NCI-H2196 (cell line): ENCODE measurements at regions not wholly inside any gene's neighbourhood (a gene's known extent, or its start where the extent isn't known, plus 50 kb on each side); places are given as distances from the start of the nearest gene placed in this dataset.

Source experiments
- DNase-seq: peaks from one replicate; lab custom pipeline; 2025; ENCODE audit not compliant: unreplicated experiment; lab: John Stamatoyannopoulos, UW

DNA sequence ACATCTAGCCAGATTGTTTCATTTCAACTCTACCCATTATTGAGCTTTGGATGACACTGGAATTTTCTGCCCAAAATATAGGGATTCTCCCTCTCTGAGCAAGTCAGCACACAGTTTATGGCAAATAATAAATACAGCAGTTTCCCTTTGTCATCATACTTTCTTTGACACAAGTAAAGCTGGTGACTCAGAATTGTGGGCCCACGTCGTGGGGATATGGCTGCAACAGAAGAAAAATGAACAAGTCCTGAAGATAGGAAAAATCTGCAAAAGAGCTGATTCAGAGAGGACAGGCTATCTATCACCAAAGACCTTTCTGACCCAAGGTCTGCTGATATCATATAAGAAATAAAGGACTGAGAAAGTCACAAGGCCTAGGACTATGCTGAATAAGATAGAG is 236.3 kb upstream of the ZC3H12C start:
- DNase-seq: no peak

GRCh38 chr11:109857637-109858036 is 235.6 kb upstream of the ZC3H12C start:
- DNase-seq: no peak

GRCh38 chr11:109858152-109858551 is 235.0 kb upstream of the ZC3H12C start:
- no peak for DNase-seq

DNA sequence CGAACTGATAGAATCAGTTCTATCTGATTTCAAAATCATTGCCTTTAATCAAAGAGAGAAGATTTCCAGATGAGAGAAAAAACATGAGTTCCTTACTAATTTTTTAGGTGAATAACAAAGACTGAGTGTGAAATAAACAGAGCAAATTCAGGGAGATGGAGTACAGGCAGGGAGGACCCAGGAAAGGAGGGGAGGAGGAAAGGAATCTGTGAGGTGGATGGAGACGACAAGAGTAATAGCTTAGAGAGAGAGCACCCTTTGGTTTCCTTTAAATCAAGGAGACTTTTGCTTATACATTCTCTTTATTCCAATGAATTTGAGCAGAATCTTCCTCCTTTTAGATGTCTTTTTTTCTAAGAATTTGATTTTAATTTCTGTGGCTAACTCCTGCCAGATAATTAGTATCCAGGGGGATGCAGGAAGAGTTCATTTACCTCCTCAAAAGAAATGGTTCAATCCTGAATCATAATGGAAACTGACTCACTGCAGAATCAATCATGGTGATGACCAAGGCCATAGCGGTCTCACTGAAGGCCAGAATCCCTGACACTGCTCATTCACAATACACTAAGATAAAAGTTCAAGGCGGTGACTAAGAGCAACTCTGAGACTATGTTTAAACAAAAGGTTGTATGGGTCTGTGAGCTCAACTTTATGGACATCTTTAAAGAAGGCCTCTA is 234.0 kb upstream of the ZC3H12C start:
- DNase-seq: no peak

GRCh38 chr11:109862835-109863234 is 230.4 kb upstream of the ZC3H12C start:
- DNase-seq: no peak

DNA sequence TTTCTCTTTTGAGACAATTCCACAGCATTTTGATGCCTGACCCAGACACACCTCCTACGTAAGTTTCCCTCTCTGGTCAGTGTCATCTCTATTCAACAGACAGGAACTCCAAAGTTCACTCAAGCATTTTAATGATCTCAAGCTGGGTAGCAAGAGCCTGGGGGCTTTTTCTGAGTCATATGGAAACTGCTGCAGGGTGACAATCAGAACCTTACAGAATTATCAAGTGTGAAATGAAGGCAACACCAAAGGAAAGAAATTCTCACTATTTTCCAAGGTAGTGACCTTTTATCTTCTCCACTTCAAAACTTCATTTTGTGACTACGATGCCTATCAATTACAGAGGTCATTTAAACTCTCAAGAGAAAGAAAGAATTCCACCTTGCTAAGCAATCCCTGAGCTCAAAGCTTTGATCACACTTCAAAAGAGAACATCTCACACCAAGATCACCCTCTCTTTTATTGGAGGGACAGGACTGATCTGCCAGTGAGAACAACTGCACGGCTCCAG is 229.0 kb upstream of the ZC3H12C start:
- no peak for DNase-seq

GRCh38 chr11:109864834-109865547 is 228.2 kb upstream of the ZC3H12C start:
- no peak for DNase-seq

DNA sequence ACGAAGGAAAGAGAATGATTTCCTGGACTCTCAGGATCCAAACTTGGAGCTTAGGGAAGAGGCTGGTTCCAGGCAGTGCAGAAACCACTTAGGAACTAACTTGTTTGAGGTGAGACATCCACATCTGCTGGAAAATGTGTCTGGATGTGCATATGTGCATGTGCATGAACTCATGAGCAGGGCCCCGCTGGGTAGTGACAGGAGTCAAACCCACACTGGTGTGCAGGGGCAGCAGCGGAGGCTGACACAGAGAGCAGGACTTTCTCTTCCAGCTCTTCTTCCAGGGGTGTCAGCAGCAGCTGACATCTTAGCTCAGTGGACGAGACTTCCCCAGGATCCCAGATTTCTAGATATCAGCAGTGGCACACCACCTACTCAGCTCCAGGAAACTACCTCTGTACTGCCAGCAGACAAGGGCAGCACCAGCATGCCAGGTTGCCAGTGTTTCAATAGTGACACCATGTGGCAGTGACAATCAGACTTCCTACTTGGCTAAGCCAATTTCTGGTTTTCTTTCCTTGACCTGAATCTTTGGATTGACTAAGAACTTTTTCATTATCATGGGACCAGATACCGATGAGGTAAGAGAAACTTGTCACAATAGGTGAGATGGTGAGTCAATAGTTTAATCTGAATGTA is 227.5 kb upstream of the ZC3H12C start:
- DNase-seq: no peak

GRCh38 chr11:109867784-109868183 is 225.4 kb upstream of the ZC3H12C start:
- DNase-seq: no peak

GRCh38 chr11:109869536-109869935 is 223.7 kb upstream of the ZC3H12C start:
- no peak for DNase-seq

DNA sequence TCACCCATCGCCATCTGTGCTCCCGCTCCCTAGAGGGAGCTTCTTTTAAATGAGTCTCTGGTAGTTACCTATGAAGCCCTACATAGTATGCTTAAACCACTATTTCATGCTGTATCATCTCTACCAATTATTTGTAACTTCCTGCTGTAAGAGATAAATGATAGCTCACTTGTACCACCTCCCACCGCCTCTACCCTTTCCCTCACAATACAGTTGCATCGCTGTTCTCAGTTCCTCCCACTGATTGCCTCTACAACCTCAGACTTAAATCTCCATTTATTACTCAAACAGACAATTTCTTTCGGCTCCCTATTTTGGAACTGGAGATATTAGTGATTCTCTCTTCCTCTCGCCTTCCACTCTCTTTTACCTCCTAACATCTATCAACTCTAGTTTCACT is 222.9 kb upstream of the ZC3H12C start:
- DNase-seq: no peak

DNA sequence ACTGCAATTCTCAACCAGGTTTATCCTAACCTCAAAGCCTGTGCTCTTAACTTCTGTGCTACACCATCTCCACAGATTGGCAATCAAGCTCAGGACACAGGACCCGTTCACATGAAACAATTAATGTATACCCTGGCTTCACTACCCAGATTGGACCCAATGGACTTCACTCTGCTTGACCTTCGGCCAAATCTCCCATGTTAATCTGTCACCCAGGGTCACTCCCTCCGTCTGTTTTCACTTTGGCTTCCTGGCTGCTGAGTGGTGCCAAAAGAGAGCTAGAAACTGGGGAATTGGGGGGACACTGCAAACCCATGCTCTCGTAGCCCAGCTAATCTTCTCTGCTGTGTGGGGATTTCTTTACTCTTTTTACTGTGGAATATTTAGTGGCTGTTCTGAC is 216.1 kb upstream of the ZC3H12C start:
- DNase-seq: no peak

DNA sequence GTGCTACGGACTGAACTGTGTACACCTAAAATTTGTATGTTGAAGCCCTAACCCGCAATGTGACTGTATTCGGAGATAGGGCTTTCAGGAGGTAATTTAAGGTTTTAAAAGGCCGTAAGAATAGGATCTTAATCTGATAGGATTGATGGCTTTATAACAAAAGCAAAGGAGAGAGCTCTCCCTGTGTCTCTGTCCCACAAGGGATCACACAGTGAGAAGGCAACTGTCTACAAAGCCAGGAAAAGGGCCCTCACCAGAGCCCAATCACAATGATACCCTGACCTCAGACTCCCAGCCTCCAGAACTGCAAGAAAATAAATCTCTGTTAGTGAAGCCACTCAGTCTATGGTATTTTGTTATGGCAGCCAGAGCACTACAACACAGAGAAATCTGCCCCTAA is 208.7 kb upstream of the ZC3H12C start:
- no peak for DNase-seq

GRCh38 chr11:109885006-109885405 is 208.2 kb upstream of the ZC3H12C start:
- no peak for DNase-seq

DNA sequence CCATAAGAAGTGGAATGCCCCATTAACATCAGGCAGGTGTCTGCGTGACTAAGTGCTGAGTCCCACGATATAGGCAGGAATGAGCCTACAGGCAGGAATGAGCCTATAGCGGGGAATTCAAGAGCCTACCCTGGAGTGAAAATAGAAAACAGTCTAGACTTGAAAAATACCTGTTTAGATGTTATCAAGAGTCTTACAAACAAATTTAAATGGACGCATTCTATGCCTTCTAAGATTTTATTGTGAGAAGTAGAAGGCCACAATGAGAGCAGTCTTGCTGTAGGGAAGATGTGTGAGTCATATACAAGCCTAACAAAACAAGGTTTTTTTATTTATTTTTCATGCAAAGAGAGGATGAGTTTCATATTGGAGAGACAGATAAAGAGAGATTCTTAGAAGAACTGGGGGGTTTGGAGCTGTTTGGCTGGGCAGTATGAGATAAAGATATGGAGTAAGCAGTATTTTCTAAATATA is 200.8 kb upstream of the ZC3H12C start:
- no peak for DNase-seq

DNA sequence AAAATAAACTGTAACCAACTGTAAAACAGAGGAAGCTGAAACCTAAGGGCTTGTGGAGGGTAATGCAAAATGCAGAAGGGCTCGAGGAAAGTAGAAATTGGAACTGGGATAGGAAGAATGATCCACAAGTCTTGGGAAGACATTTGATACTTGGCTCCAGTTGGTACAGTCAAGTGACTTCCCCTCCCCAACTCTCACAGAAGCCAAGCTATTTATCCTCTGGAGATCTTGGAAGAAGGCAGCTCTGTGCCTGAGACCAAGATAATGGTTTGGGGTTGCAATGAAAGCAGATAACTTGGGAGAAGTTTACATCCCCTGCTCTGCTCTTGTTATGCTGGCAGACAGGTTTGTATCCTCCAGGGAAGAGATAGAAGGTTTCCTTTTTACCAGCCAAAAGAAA is 198.9 kb upstream of the ZC3H12C start:
- DNase-seq: no peak

GRCh38 chr11:109898592-109898991 is 194.6 kb upstream of the ZC3H12C start:
- no peak for DNase-seq

DNA sequence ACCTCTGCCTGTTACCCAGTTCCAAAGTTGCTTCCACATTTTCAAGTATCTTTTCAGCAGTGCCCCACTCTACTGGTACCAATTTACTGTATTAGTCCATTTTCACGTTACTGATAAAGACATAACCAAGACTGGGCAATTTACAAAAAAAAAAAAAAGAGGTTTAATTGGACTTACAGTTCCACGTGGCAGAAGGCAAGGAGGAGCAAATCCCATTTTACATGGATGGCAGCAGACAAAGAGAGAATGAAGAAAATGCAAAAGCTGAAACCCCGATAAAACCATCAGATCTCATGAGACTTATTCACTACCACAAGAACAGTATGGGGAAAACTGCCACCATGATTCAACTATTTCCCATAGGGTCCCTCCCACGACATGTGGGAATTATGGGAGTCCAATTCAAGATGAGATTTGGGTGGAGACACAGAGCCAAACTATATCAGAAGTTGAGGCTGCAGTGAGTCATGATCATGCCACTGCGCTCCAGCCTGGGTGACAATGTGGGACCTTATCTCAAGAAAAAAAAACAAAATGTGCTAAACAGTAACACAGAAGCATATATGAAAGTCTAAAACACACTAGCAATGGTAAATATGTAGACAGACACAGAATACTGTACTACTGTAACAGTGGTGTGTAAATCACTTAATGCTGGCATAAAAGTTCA is 190.3 kb upstream of the ZC3H12C start:
- DNase-seq: no peak

GRCh38 chr11:109911488-109911887 is 181.7 kb upstream of the ZC3H12C start:
- no peak for DNase-seq

DNA sequence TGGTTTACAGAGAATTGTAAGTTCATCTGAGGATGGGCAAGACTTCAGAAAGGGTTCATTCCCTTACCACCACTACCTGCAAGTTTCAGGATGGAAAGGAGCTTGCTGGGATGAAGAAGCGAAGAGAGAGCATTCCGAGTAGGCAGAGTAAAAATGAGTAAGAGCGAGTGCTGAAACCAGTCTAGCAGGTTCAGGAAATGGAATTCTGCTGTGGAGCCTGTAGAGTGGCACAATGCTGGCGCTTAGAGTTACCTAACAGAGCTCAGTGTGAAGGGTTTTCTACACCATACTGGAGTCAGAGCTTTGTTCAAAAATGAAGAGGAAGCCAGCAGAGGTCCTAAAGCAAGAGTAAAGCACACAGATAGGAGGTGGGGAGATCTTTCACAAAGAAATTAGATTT is 179.2 kb upstream of the ZC3H12C start:
- no peak for DNase-seq

DNA sequence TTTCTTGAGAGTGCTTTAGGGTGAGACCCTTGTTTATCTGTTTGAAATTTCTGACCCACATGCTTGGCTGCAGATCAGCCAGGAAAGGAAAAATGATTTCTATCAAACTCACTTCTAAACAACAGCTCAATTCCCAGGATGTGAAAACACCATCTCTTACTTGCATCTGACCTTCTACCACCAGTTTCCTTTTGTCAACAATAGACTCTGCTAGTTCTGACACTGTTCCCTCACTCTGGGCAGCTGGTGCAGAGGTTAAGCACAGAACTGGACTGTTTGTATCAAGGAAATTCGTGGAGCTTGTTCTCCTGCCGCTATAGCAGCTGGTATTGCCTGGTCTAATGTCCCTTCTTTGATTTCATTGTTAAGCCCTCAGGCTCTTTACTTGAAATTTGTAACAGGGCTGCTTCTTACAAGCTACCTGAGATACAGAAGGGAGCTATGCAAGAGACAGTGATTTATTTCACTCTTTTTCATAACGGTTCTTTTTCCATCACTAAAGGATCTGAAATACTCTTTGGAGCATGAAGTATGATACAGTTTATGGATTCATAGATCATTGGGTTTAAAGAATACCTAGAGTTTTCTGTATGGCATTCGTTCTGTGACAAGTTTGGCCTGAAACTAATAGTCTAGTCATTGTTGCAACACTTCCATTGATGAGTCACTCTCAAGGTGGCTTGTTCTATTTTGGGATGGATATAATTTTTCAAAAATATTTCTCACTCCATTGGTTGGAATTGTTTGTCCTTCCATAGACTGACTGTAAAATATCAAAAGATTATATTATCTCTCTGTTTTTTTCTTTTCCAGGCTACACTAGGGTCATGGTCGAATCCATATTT is 178.2 kb upstream of the ZC3H12C start:
- no peak for DNase-seq
